Liver (tissue), 8 donors: ENCODE measurements at regions not wholly inside any gene's neighbourhood (a gene's known extent, or its start where the extent isn't known, plus 50 kb on each side); places are given as distances from the start of the nearest gene placed in this dataset.

Experiments
- DNase-seq: peaks from one replicate; pipeline ENCODE4 v3.0.0-alpha.2; 2017; ENCODE audit warnings: low spot score
- H3K27ac ChIP-seq, 2 donors: one replicate each; pipeline ENCODE4 v1.7.0; 2013; ENCODE audit warnings: inconsistent platforms in 2 of 2, low read length in 2 of 2, control low read depth in 1 of 2, low read depth in 1 of 2, mild to moderate bottlenecking in 1 of 2
- H3K27me3 ChIP-seq, 4 donors: one replicate each; pipeline versions ENCODE4 v1.6.1 to v1.7.0; 2013; ENCODE audit warnings: low read length in 3 of 4, inconsistent platforms in 1 of 4, mild to moderate bottlenecking in 1 of 4, moderate library complexity in 1 of 4; ENCODE audit not compliant: control insufficient read depth in 4 of 4, insufficient read depth in 4 of 4
- H3K36me3 ChIP-seq, 4 donors: one replicate each; pipeline versions ENCODE4 v1.6.1 to v1.7.0; 2013; ENCODE audit warnings: low read length in 3 of 4, mild to moderate bottlenecking in 3 of 4, low read depth in 1 of 4, moderate library complexity in 1 of 4; ENCODE audit not compliant: control insufficient read depth in 4 of 4, insufficient read depth in 3 of 4
- H3K4me1 ChIP-seq, 4 donors: one replicate each; pipeline versions ENCODE4 v1.6.1 to v1.7.0; 2013; ENCODE audit warnings: low read length in 3 of 4, mild to moderate bottlenecking in 3 of 4, moderate library complexity in 1 of 4; ENCODE audit not compliant: control insufficient read depth in 4 of 4, insufficient read depth in 4 of 4
- H3K4me3 ChIP-seq, 3 donors: one replicate each; pipeline versions ENCODE4 v1.6.1 to v1.7.0; 2013; ENCODE audit warnings: low read length in 3 of 3, control low read depth in 1 of 3, low read depth in 1 of 3, mild to moderate bottlenecking in 1 of 3
- H3K9ac ChIP-seq, 2 donors: one replicate each; pipeline ENCODE4 v1.7.0; 2013; ENCODE audit warnings: low read length in 2 of 2, mild to moderate bottlenecking in 2 of 2, moderate library complexity in 2 of 2, control low read depth in 1 of 2, low read depth in 1 of 2
- H3K9me3 ChIP-seq, 4 donors: one replicate each; pipeline versions ENCODE4 v1.6.1 to v1.7.0; 2013; ENCODE audit warnings: low read length in 3 of 4; ENCODE audit not compliant: control insufficient read depth in 4 of 4
- ATF3 ChIP-seq: IDR thresholded peaks from 2 replicates; pipeline ENCODE4 v1.6.1; 2016; ENCODE audit warnings: antibody characterized with exemption
- CTCF ChIP-seq: fragments of 150-350 bp; IDR thresholded peaks from 2 replicates; pipeline ENCODE4 v1.5.1; 2017; ENCODE audit warnings: improper control_type of control experiment, low read depth, low read length; ENCODE audit not compliant: missing input control
- EGR1 ChIP-seq, 2 donors: IDR thresholded peaks; 2 replicates each; pipeline ENCODE4 v1.6.1; 2016 to 2018; ENCODE audit warnings: antibody characterized with exemption in 2 of 2, low read depth in 2 of 2
- FOXA2 ChIP-seq: IDR thresholded peaks from 2 replicates; pipeline ENCODE4 v1.6.1; 2016; ENCODE audit warnings: antibody characterized with exemption
- GABPA ChIP-seq, 2 donors: IDR thresholded peaks in 1 of 2; conservative IDR thresholded peaks in 1 of 2; 2 replicates each; pipeline ENCODE4 v1.6.1; 2016; ENCODE audit warnings: antibody characterized with exemption in 2 of 2, mild to moderate bottlenecking in 1 of 2, moderate library complexity in 1 of 2
- HNF4A ChIP-seq, 2 donors: conservative IDR thresholded peaks; 2 replicates each; pipeline ENCODE4 v1.6.1; 2016; ENCODE audit warnings: antibody characterized with exemption in 2 of 2, mild to moderate bottlenecking in 2 of 2
- MAX ChIP-seq: IDR thresholded peaks from 2 replicates; pipeline ENCODE4 v1.6.1; 2016; ENCODE audit warnings: antibody characterized with exemption
- NR2F2 ChIP-seq: IDR thresholded peaks from 2 replicates; pipeline ENCODE4 v1.6.1; 2016; ENCODE audit warnings: antibody characterized with exemption
- RAD21 ChIP-seq, 2 donors: IDR thresholded peaks; 2 replicates each; pipeline ENCODE4 v1.6.1; 2016; ENCODE audit warnings: antibody characterized with exemption in 2 of 2, mild to moderate bottlenecking in 2 of 2
- REST ChIP-seq: IDR thresholded peaks from 2 replicates; pipeline ENCODE4 v1.6.1; 2016; ENCODE audit warnings: antibody characterized with exemption, mild to moderate bottlenecking
- RXRA ChIP-seq, 2 donors: IDR thresholded peaks; 2 replicates each; pipeline ENCODE4 v1.6.1; 2017 to 2018; ENCODE audit warnings: antibody characterized with exemption in 2 of 2, mild to moderate bottlenecking in 1 of 2
- SP1 ChIP-seq: IDR thresholded peaks from 2 replicates; pipeline ENCODE4 v1.6.1; 2018; ENCODE audit warnings: antibody characterized with exemption, mild to moderate bottlenecking
- TAF1 ChIP-seq: conservative IDR thresholded peaks from 2 replicates; pipeline ENCODE4 v1.6.1; 2016; ENCODE audit warnings: antibody characterized with exemption, mild to moderate bottlenecking
- YY1 ChIP-seq: IDR thresholded peaks from 2 replicates; pipeline ENCODE4 v1.6.1; 2016; ENCODE audit warnings: antibody characterized with exemption, mild to moderate bottlenecking
- ZBTB33 ChIP-seq: IDR thresholded peaks from 2 replicates; pipeline ENCODE4 v1.6.1; 2016; ENCODE audit warnings: antibody characterized with exemption
- WGBS: extraction: QIAGEN DNeasy Blood & Tissue Kit; methylation state at CpG from one replicate; pipeline ENCODE4 v1.1.7; 2013; 5-methylcytosine and 5-hydroxymethylcytosine counted together
- donor health status: healthy.
- donor health status: healthy.
- donor health status: healthy.
- donor health status: healthy.
- donor health status: healthy.

- TF ChIP-seq SP1, result no peak
- peak; percentile 45 for TF ChIP-seq CTCF
- TF ChIP-seq RAD21 (IDR thresholded peaks at IDR 0.05), result no peak
- no peak for TF ChIP-seq ATF3
- no peak for TF ChIP-seq HNF4A (conservative IDR thresholded peaks at IDR 0.05)
- TF ChIP-seq TAF1, result no peak
- TF ChIP-seq EGR1 (IDR thresholded peaks at IDR 0.05; ENCODE audit: low read depth in 2 of 2), result no peak
Observed at GRCh38 chr4:57190601-57191481, 80.7 kb upstream of the IGFBP7 start.

GRCh38 chr4:57187246-57187645 is 77.1 kb upstream of the IGFBP7 start:
- Histone ChIP-seq H3K27me3 (no peaks in the 10 kb centered on the region), H3K27ac (no peak overlapping the region), H3K4me3 (no peak overlapping the region), H3K36me3 (no peaks in the 10 kb centered on the region), H3K4me1 (no peaks in the 10 kb centered on the region), H3K9ac (no peak overlapping the region), H3K9me3 (no peaks in the 10 kb centered on the region)
- 68% methylated on average over 4 of the region's 4 CpGs for WGBS
- no peak for DNase-seq
- TF ChIP-seq CTCF, result no peak
- no peak for TF ChIP-seq REST
- no peak for TF ChIP-seq RAD21 (IDR thresholded peaks at IDR 0.05)
- TF ChIP-seq TAF1, result no peak
- TF ChIP-seq YY1, result no peak
- TF ChIP-seq GABPA (IDR thresholded peaks at IDR 0.05 in 1 of 2, conservative IDR thresholded peaks at IDR 0.05 in 1 of 2), result no peak
- TF ChIP-seq EGR1 (IDR thresholded peaks at IDR 0.05; ENCODE audit: low read depth in 2 of 2), result no peak
- TF ChIP-seq FOXA2, result no peak
- TF ChIP-seq ZBTB33, result no peak
- no peak for TF ChIP-seq NR2F2
- no peak for TF ChIP-seq RXRA (IDR thresholded peaks at IDR 0.05)
- no peak for TF ChIP-seq HNF4A (conservative IDR thresholded peaks at IDR 0.05)
- no peak for TF ChIP-seq SP1
- TF ChIP-seq ATF3, result no peak
- TF ChIP-seq MAX, result no peak

More at GRCh38 chr4:57190601-57191481, 80.7 kb upstream of the IGFBP7 start:
- DNase-seq, result peak; percentile 41
- Histone ChIP-seq H3K36me3 (no peaks in the 10 kb centered on the region), H3K27ac (no peak overlapping the region), H3K27me3 (peaks cover 0 to 4% (median 0%) of the 10 kb centered on the region in 4 donors), H3K4me1 (no peaks in the 10 kb centered on the region), H3K9me3 (no peaks in the 10 kb centered on the region), H3K9ac (no peak overlapping the region), H3K4me3 (no peak overlapping the region)
- WGBS, result 55% methylated on average over 12 of the region's 12 CpGs
